A549 (cell line): ENCODE measurements at regions not wholly inside any gene's neighbourhood (a gene's known extent, or its start where the extent isn't known, plus 50 kb on each side); places are given as distances from the start of the nearest gene placed in this dataset.

Source experiments
- ATAC-seq, 2 experiments: fragments of 200-7000 bp in 1 of 2; fragments of >200 bp in 1 of 2; cut with Nextera tagmentation in 1 of 2; cut with Tn5 transposase in 1 of 2; 3 replicates each; pipeline versions ENCODE4 v1.8.0 to v1.9.1; 2018 to 2020; ENCODE audit warnings: mild to moderate bottlenecking in 1 of 2, moderate library complexity in 1 of 2
- CTCF ChIA-PET: fragments of 300-600 bp; sonication (Branson Sonifier 250); formaldehyde crosslinking; extraction: SDS; loops from one replicate; lab custom pipeline; 2021; ENCODE audit warnings: antibody characterized with exemption, inconsistent platforms; lab: Yijun Ruan, JAX
- POLR2A ChIA-PET: fragments of 350-600 bp; formaldehyde crosslinking; extraction: SDS; loops from one replicate; lab custom pipeline; 2021; ENCODE audit warnings: antibody characterized with exemption, inconsistent platforms; lab: Yijun Ruan, JAX
- DNase-seq, 2 experiments: peaks; one replicate each; pipeline versions ENCODE4 v3.0.0 to v3.0.0-alpha.2; 2011 to 2016; ENCODE audit warnings: low read depth in 1 of 2, low spot score in 1 of 2
- FAIRE-seq: peaks from 2 replicates; lab custom pipeline; 2011; peaks lifted over from hg19 to GRCh38; lab: Jason Lieb, UNC
- H3K27ac ChIP-seq, 2 experiments: fragments of >200 bp; sonication (Bioruptor Twin); formaldehyde crosslinking; 3 replicates each; pipeline ENCODE4 v1.5.1; 2016 to 2017
- H3K4me1 ChIP-seq: fragments of >200 bp; sonication (Bioruptor Twin); formaldehyde crosslinking; 3 replicates; pipeline ENCODE4 v1.6.1; 2016
- H3K4me2 ChIP-seq: fragments of >200 bp; sonication (Bioruptor Twin); formaldehyde crosslinking; 3 replicates; pipeline ENCODE4 v1.6.1; 2016
- H3K4me3 ChIP-seq: fragments of >200 bp; sonication (Bioruptor Twin); formaldehyde crosslinking; 3 replicates; pipeline ENCODE4 v1.5.1; 2016
- H3K9me3 ChIP-seq: fragments of >200 bp; sonication (Bioruptor Twin); formaldehyde crosslinking; 3 replicates; pipeline ENCODE4 v1.6.1; 2016
- CHD4 ChIP-seq: fragments of 200-600 bp; sonication (generic); IDR thresholded peaks from 2 replicates; pipeline ENCODE4 v1.6.1; 2016; ENCODE audit warnings: antibody characterized with exemption, mild to moderate bottlenecking, borderline replicate concordance
- EP300 ChIP-seq, 2 experiments: fragments of >200 bp; sonication (Bioruptor Twin); formaldehyde crosslinking; IDR thresholded peaks; 2 replicates in 1 of 2; 3 replicates in 1 of 2; pipeline ENCODE4 v1.6.1; 2016 to 2017
- FOSL2 ChIP-seq, 2 experiments: fragments of 450-650 bp in 1 of 2; fragments of >200 bp in 1 of 2; sonication (Bioruptor Twin) in 1 of 2; formaldehyde crosslinking; IDR thresholded peaks; 2 replicates each; pipeline versions ENCODE4 v1.5.0 to v1.6.1; 2016 to 2020; ENCODE audit warnings: mild to moderate bottlenecking in 1 of 2, moderate library complexity in 1 of 2
- FOXS1 ChIP-seq: fragments of 250-450 bp; sonication (Bioruptor Pico); IDR thresholded peaks from 2 replicates; pipeline ENCODE4 v1.5.0; 2020; ENCODE audit warnings: mild to moderate bottlenecking, moderate library complexity
- HOXA7 ChIP-seq: fragments of 250-450 bp; sonication (Bioruptor Pico); IDR thresholded peaks from 2 replicates; pipeline ENCODE4 v1.5.0; 2020; ENCODE audit warnings: mild to moderate bottlenecking, moderate library complexity
- HOXB13 ChIP-seq: fragments of 250-450 bp; sonication (Bioruptor Pico); IDR thresholded peaks from 2 replicates; pipeline ENCODE4 v1.5.0; 2020; ENCODE audit warnings: low read depth, mild to moderate bottlenecking, moderate library complexity
- HOXB5 ChIP-seq: fragments of 250-450 bp; sonication (Bioruptor Pico); IDR thresholded peaks from 2 replicates; pipeline ENCODE4 v1.5.0; 2020; ENCODE audit warnings: mild to moderate bottlenecking, moderate library complexity
- MAFK ChIP-seq: fragments of 450-650 bp; IDR thresholded peaks from 2 replicates; pipeline ENCODE4 v1.6.1; 2014; ENCODE audit not compliant: partially characterized antibody
- NFE2L2 ChIP-seq: fragments of 150-350 bp; conservative IDR thresholded peaks from 2 replicates; pipeline ENCODE4 v1.6.1; 2014; ENCODE audit warnings: low read length
- PHF8 ChIP-seq: fragments of 200-600 bp; sonication (generic); IDR thresholded peaks from 2 replicates; pipeline ENCODE4 v1.6.1; 2016; ENCODE audit warnings: low read depth, mild to moderate bottlenecking, antibody characterized with exemption, moderate library complexity, borderline replicate concordance
- POLR2A ChIP-seq: IDR thresholded peaks from 2 replicates; pipeline ENCODE4 v1.6.1; 2012; ENCODE audit warnings: mild to moderate bottlenecking, low read length
- RAD21 ChIP-seq, 2 experiments: fragments of >200 bp in 1 of 2; sonication (Bioruptor Twin) in 1 of 2; formaldehyde crosslinking in 1 of 2; IDR thresholded peaks in 1 of 2; conservative IDR thresholded peaks in 1 of 2; 2 replicates in 1 of 2; 3 replicates in 1 of 2; pipeline ENCODE4 v1.6.1; 2012 to 2018; ENCODE audit warnings: inconsistent platforms in 1 of 2
- RARB ChIP-seq: fragments of 250-450 bp; sonication (Bioruptor Pico); IDR thresholded peaks from 2 replicates; pipeline ENCODE4 v1.8.0; 2021; ENCODE audit warnings: mild to moderate bottlenecking, moderate library complexity
- SMC3 ChIP-seq: fragments of >200 bp; sonication (Bioruptor Twin); formaldehyde crosslinking; IDR thresholded peaks from 3 replicates; pipeline ENCODE4 v1.6.1; 2018; ENCODE audit warnings: inconsistent platforms
- ZC3H11A ChIP-seq: fragments of 450-650 bp; IDR thresholded peaks from 2 replicates; pipeline ENCODE4 v1.6.1; 2014; ENCODE audit warnings: antibody characterized with exemption, mild to moderate bottlenecking
- ZSCAN20 ChIP-seq: fragments of 250-450 bp; sonication (Bioruptor Pico); IDR thresholded peaks from 2 replicates; pipeline ENCODE4 v1.8.0; 2022; ENCODE audit warnings: mild to moderate bottlenecking, moderate library complexity
- WGBS: methylation state at CpG from one replicate; pipeline ENCODE4 v1.1.6; 2017; ENCODE audit errors: missing lambda C conversion rate; 5-methylcytosine and 5-hydroxymethylcytosine counted together
- TF ChIP-seq, protein P1 (sequence below): IDR thresholded peaks from 2 replicates; pipeline ENCODE4 v1.6.1; 2012; ENCODE audit warnings: low read depth, borderline replicate concordance
- TF ChIP-seq, protein P2 (sequence below): fragments of >200 bp; sonication (Bioruptor Twin); formaldehyde crosslinking; IDR thresholded peaks from 3 replicates; pipeline ENCODE4 v1.6.1; 2016
- TF ChIP-seq, protein P3 (sequence below): fragments of 250-450 bp; sonication (Bioruptor Pico); IDR thresholded peaks from 2 replicates; pipeline ENCODE4 v1.5.0; 2021; ENCODE audit warnings: mild to moderate bottlenecking, moderate library complexity, borderline replicate concordance

DNA sequence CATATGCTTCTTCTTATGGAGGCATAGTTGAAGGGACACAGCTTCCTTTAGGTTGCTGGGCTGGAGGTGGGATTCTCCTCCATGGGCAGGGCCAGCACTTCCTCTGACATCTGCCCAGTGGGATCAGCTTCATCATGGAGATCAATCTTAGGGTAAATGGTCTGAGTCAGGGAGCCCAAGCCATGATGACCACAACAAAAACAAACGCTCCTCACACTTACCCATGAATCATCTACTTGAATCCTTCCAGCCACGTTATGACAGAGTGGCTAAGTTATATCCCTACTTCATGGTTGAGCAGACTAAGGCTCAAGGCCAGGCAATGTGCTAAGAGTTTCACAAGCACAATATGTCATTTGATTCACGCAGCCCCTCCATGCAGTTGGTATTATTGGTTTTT is 87.2 kb upstream of the NMNAT3 start:
- Histone ChIP-seq H3K27ac (no peak overlapping the region), H3K4me3 (no peak overlapping the region), H3K4me1 (no peaks in the 10 kb centered on the region), H3K9me3 (no peaks in the 10 kb centered on the region), H3K4me2 (no peak overlapping the region)
- POLR2A ChIA-PET = no interaction called here
- TF ChIP-seq HOXB13 = no peak
- no peak for TF ChIP-seq PHF8
- no peak for TF ChIP-seq RARB (CRISPR knock-in tag)
- TF ChIP-seq HOXA7 (CRISPR knock-in tag) = no peak
- DNase-seq = no peak
- 18% methylated on average over 3 of the region's 3 CpGs for WGBS
- ATAC-seq = no peak
- no peak for FAIRE-seq
- CTCF ChIA-PET = no interaction called here

DNA sequence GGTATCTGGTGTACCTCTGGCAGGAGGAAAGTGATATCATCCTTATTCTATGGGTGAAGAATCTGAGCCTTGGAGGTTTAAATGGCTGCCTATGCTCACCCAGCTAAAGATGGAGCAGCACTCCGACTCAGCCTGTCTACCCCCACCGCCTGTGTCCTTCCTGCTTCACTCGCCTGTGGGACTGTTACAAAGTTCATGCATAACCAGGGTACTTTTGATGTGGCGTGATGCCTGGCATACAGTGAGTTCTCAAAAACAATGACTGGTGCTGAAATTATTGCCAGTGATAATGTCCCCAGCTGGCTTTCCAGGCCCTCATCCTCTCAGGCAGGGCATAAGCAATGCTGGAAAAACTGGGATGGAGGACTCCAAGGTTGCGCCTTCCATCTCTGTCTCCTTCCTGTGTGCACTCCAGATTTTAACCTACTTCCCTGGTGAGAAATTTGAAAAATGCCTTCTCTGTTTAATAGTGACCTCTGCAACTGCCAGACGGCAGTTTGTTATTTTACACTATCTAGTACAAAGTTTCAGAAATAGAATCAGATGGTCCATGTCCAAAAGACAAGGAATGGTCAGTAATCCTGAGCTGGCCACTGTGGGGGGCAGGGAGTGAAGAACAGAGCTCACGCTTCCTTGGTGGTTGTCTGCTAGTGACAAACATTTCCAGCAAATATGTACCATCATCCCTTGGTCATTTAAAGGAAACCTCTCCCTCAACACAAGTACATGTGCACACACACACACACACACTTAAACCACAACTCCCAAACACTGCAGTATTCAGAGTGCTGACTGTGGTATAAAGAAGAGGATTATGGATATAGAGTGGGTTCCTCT is 86.5 kb upstream of the NMNAT3 start:
- Histone ChIP-seq H3K4me3 (no peak overlapping the region), H3K9me3 (no peaks in the 10 kb centered on the region), H3K4me2 (no peak overlapping the region), H3K27ac (no peak overlapping the region), H3K4me1 (no peaks in the 10 kb centered on the region)
- ChIA-PET POLR2A (no interaction called here), CTCF (no interaction called here)
- no peak for ATAC-seq
- 71% methylated on average over 7 of the region's 7 CpGs for WGBS
- TF ChIP-seq, protein P1, sequence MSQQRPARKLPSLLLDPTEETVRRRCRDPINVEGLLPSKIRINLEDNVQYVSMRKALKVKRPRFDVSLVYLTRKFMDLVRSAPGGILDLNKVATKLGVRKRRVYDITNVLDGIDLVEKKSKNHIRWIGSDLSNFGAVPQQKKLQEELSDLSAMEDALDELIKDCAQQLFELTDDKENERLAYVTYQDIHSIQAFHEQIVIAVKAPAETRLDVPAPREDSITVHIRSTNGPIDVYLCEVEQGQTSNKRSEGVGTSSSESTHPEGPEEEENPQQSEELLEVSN = no peak
- no peak for TF ChIP-seq MAFK
- no peak for TF ChIP-seq FOSL2 (IDR thresholded peaks at IDR 0.05)
- no peak for TF ChIP-seq FOSL2 (CRISPR knock-in tag; IDR thresholded peaks at IDR 0.05)
- no peak for TF ChIP-seq EP300 (IDR thresholded peaks at IDR 0.05)
- no peak for TF ChIP-seq FOXS1 (CRISPR knock-in tag)
- TF ChIP-seq, protein P2, sequence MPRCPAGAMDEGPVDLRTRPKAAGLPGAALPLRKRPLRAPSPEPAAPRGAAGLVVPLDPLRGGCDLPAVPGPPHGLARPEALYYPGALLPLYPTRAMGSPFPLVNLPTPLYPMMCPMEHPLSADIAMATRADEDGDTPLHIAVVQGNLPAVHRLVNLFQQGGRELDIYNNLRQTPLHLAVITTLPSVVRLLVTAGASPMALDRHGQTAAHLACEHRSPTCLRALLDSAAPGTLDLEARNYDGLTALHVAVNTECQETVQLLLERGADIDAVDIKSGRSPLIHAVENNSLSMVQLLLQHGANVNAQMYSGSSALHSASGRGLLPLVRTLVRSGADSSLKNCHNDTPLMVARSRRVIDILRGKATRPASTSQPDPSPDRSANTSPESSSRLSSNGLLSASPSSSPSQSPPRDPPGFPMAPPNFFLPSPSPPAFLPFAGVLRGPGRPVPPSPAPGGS = no peak
- TF ChIP-seq POLR2A = no peak
- no peak for TF ChIP-seq ZSCAN20
- TF ChIP-seq NFE2L2 = no peak
- FAIRE-seq = no peak
- DNase-seq = no peak

DNA sequence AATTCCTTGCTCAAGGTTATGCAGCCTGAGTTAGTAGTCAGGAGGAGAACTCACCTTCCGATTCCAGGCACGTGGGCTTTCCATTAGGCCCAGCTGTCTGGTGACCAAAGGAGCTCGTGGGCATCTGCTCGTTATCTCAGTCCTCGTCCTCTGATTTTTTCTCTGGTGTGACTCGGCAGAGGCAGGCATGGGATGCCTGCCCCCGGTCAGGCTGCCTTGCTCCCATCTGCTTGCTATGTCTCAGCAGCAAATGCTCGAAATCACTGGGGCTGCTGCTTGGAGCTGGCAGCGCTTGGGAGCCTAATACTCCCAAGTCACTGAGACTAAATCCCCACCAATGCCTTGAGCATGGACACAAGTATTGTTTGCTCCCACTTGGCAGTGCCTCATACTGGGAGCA is 84.5 kb upstream of the NMNAT3 start:
- H3K4me2 ChIP-seq = no peak overlapping the region
- FAIRE-seq (no peak), DNase-seq (no peak), ATAC-seq (no peak)
- H3K4me3 ChIP-seq = no peak overlapping the region
- ChIA-PET POLR2A (no interaction called here), CTCF (no interaction called here)
- no peaks in the 10 kb centered on the region for H3K4me1 ChIP-seq
- TF ChIP-seq RAD21 (conservative IDR thresholded peaks at IDR 0.05 in 1 of 2, IDR thresholded peaks at IDR 0.05 in 1 of 2) (no peak), HOXA7 (CRISPR knock-in tag) (no peak), SMC3 (no peak), ZC3H11A (no peak), ZSCAN20 (no peak), HOXB5 (CRISPR knock-in tag) (no peak), CHD4 (no peak)
- TF ChIP-seq, protein P3, sequence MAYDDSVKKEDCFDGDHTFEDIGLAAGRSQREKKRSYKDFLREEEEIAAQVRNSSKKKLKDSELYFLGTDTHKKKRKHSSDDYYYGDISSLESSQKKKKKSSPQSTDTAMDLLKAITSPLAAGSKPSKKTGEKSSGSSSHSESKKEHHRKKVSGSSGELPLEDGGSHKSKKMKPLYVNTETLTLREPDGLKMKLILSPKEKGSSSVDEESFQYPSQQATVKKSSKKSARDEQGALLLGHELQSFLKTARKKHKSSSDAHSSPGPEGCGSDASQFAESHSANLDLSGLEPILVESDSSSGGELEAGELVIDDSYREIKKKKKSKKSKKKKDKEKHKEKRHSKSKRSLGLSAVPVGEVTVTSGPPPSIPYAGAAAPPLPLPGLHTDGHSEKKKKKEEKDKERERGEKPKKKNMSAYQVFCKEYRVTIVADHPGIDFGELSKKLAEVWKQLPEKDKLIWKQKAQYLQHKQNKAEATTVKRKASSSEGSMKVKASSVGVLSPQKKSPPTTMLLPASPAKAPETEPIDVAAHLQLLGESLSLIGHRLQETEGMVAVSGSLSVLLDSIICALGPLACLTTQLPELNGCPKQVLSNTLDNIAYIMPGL = no peak
- no peaks in the 10 kb centered on the region for H3K9me3 ChIP-seq
- H3K27ac ChIP-seq = no peak overlapping the region
- 40% methylated on average over 2 of the region's 9 CpGs for WGBS
